ENCODE measurements at regions not wholly inside any gene's neighbourhood (a gene's known extent, or its start where the extent isn't known, plus 50 kb on each side); places are given as distances from the start of the nearest gene placed in this dataset.
"Not testable (repeated sequence)": the region's sequence is repeated elsewhere in the genome, so short reads cannot be mapped to it uniquely, and the experiment has no call there.

DNA sequence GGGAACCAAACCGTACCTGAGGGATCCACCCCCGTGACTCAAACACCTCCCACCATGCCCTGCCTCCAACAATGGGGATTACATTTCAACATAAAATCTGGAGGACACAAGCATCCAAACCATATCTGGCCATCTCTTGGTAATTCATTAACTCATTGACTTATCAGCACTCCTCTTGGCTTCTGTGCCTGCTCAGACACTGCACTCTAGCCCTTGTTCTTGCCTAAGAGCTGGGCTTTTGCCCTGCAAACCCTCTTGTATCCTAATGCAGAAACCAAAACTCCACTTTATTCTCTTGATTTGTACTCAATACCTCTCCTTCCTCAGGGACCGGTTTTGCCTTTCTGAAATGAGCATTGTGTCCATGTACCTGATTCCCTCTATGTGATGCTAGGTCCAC lies 330.2 kb upstream of the FZD8 start:
- Histone ChIP-seq H3K9me3 (no peaks in the 10 kb centered on the region), H3K4me3 (no peak overlapping the region), H3K27me3 (no peaks in the 10 kb centered on the region), H3K27ac (no peak overlapping the region), H3K4me1 (no peaks in the 10 kb centered on the region), H3K36me3 (no peaks in the 10 kb centered on the region)
- 73 to 82% methylated on average over 2 to 3 of the region's 3 CpGs for WGBS, 2 donors
- intact Hi-C loops (cut with DNase I), result no loop called here
- TF ChIP-seq POLR2A (IDR thresholded peaks at IDR 0.05), result no peak
- TF ChIP-seq, protein P1, sequence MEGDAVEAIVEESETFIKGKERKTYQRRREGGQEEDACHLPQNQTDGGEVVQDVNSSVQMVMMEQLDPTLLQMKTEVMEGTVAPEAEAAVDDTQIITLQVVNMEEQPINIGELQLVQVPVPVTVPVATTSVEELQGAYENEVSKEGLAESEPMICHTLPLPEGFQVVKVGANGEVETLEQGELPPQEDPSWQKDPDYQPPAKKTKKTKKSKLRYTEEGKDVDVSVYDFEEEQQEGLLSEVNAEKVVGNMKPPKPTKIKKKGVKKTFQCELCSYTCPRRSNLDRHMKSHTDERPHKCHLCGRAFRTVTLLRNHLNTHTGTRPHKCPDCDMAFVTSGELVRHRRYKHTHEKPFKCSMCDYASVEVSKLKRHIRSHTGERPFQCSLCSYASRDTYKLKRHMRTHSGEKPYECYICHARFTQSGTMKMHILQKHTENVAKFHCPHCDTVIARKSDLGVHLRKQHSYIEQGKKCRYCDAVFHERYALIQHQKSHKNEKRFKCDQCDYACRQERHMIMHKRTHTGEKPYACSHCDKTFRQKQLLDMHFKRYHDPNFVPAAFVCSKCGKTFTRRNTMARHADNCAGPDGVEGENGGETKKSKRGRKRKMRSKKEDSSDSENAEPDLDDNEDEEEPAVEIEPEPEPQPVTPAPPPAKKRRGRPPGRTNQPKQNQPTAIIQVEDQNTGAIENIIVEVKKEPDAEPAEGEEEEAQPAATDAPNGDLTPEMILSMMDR (IDR thresholded peaks at IDR 0.05), result no peak
- DNase-seq, result no peak

- Histone ChIP-seq H3K27me3 (no peaks in the 10 kb centered on the region), H3K27ac (no peak overlapping the region), H3K4me1 (no peaks in the 10 kb centered on the region), H3K4me3 (no peak overlapping the region), H3K9me3 (no peaks in the 10 kb centered on the region), H3K36me3 (no peaks in the 10 kb centered on the region)
- no peak for TF ChIP-seq POLR2A (IDR thresholded peaks at IDR 0.05)
- TF ChIP-seq, protein P1 (IDR thresholded peaks at IDR 0.05), result no peak
- intact Hi-C loops (cut with DNase I), result no loop called here
- WGBS, 2 donors, result 59 to 63% methylated on average over 2 of the region's 2 CpGs
- DNase-seq, result no peak
Observed at GRCh38 chr10:35971397-35971796, 329.3 kb upstream of the FZD8 start.

- no peak for DNase-seq
- no peak for TF ChIP-seq POLR2A (IDR thresholded peaks at IDR 0.05)
- TF ChIP-seq, protein P1 (IDR thresholded peaks at IDR 0.05), result no peak
- WGBS, 2 donors, result 82 to 84% methylated on average over 1 of the region's 1 CpG
- H3K4me1 ChIP-seq, result no peaks in the 10 kb centered on the region
- no peak overlapping the region for H3K27ac ChIP-seq
- intact Hi-C loops (cut with DNase I), result no loop called here
- H3K4me3 ChIP-seq, result no peak overlapping the region
- no peaks in the 10 kb centered on the region for H3K36me3 ChIP-seq
- no peaks in the 10 kb centered on the region for H3K9me3 ChIP-seq
- H3K27me3 ChIP-seq, result no peaks in the 10 kb centered on the region
Observed at GRCh38 chr10:35963685-35964084, 321.6 kb upstream of the FZD8 start.

DNA sequence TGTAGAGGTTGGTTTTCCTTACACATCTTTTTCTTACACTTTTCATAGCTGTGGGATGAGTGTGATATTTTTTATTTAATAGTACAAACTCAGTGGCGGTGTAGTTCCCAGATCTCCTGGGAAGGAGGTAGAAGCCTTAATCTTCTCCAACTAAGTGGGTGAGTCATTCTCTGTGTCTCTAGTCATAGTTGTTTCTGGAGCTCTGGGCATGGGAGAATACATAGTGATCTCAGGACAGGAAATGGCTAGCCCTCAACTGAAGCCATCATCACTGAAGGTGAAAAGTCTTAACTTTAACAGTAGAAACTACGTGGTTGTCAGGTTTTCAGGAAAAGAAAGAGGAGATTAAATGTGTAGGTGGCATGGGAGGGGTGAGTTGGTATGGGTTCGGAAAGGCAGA lies 319.4 kb upstream of the FZD8 start:
- DNase-seq, result no peak
- 80% methylated on average over 3 of the region's 3 CpGs for WGBS, 2 donors
- Histone ChIP-seq H3K27me3 (no peaks in the 10 kb centered on the region), H3K9me3 (no peaks in the 10 kb centered on the region), H3K27ac (no peak overlapping the region), H3K36me3 (no peaks in the 10 kb centered on the region), H3K4me3 (no peak overlapping the region), H3K4me1 (no peaks in the 10 kb centered on the region)
- TF ChIP-seq POLR2A (IDR thresholded peaks at IDR 0.05), result no peak
- TF ChIP-seq, protein P1 (IDR thresholded peaks at IDR 0.05), result no peak
- intact Hi-C loops (cut with DNase I), result no loop called here

- H3K27ac ChIP-seq, result no peak overlapping the region
- WGBS, 2 donors, result 16 to 44% methylated on average over 7 of the region's 7 CpGs
- no peak for DNase-seq
- intact Hi-C loops (cut with DNase I), result no loop called here
- H3K4me3 ChIP-seq, result no peak overlapping the region
- TF ChIP-seq, protein P1 (IDR thresholded peaks at IDR 0.05), result no peak
- no peak for TF ChIP-seq POLR2A (IDR thresholded peaks at IDR 0.05)
- no peaks in the 10 kb centered on the region for H3K27me3 ChIP-seq
- H3K36me3 ChIP-seq, result no peaks in the 10 kb centered on the region
- H3K4me1 ChIP-seq, result no peaks in the 10 kb centered on the region
- H3K9me3 ChIP-seq, result no peaks in the 10 kb centered on the region
Observed at GRCh38 chr10:35959252-35959651, 317.2 kb upstream of the FZD8 start.

- H3K36me3 ChIP-seq; H3K27ac ChIP-seq; DNase-seq; H3K27me3 ChIP-seq; H3K4me1 ChIP-seq; intact Hi-C loops (cut with DNase I); H3K9me3 ChIP-seq; H3K4me3 ChIP-seq: not testable (repeated sequence)
Observed at GRCh38 chr10:35958609-35959008, 316.5 kb upstream of the FZD8 start.
